Stimulated activated naive CD4-positive, alpha-beta T cell (primary cell): ENCODE measurements at regions not wholly inside any gene's neighbourhood (a gene's known extent, or its start where the extent isn't known, plus 50 kb on each side); places are given as distances from the start of the nearest gene placed in this dataset.

Experiments used
- DNase-seq, 6 experiments: peaks; one replicate each; lab custom pipeline; 2025; lab: John Stamatoyannopoulos, UW

- no peak for DNase-seq
Measured at GRCh38 chr2:217477583-217477982, 525.2 kb downstream of the TNS1 start.

- no peak for DNase-seq
Measured at GRCh38 chr2:217475791-217476190, 527.0 kb downstream of the TNS1 start.

GRCh38 chr2:217475101-217475500 is 527.7 kb downstream of the TNS1 start:
- DNase-seq = no peak

- DNase-seq = no peak
Measured at GRCh38 chr2:217471319-217471718, 531.5 kb downstream of the TNS1 start.

GRCh38 chr2:217469203-217469810 is 533.5 kb downstream of the TNS1 start:
- DNase-seq = no peak

GRCh38 chr2:217468042-217468830 is 534.6 kb downstream of the TNS1 start:
- no peak for DNase-seq

GRCh38 chr2:217467331-217467730 is 535.5 kb downstream of the TNS1 start:
- DNase-seq = no peak

GRCh38 chr2:217466805-217467204 is 536.0 kb downstream of the TNS1 start:
- DNase-seq = no peak

GRCh38 chr2:217466104-217466503 is 536.7 kb downstream of the TNS1 start:
- no peak for DNase-seq

GRCh38 chr2:217465100-217465499 is 537.7 kb downstream of the TNS1 start:
- DNase-seq = no peak

- DNase-seq = no peak
Measured at GRCh38 chr2:217463402-217464075, 539.3 kb downstream of the TNS1 start.

- no peak for DNase-seq
Measured at GRCh38 chr2:217462121-217462520, 540.7 kb downstream of the TNS1 start.

- no peak for DNase-seq
Measured at GRCh38 chr2:217461674-217462073, 541.1 kb downstream of the TNS1 start.

- no peak for DNase-seq
Measured at GRCh38 chr2:217459680-217460405, 543.0 kb downstream of the TNS1 start.

GRCh38 chr2:217459016-217459415 is 543.8 kb downstream of the TNS1 start:
- no peak for DNase-seq

GRCh38 chr2:217456016-217456415 is 546.8 kb downstream of the TNS1 start:
- DNase-seq = no peak

GRCh38 chr2:217452928-217453327 is 549.9 kb downstream of the TNS1 start:
- DNase-seq = no peak

GRCh38 chr2:217451666-217452065 is 551.1 kb downstream of the TNS1 start:
- DNase-seq = no peak

GRCh38 chr2:217449444-217449843 is 553.4 kb downstream of the TNS1 start:
- no peak for DNase-seq

GRCh38 chr2:217448860-217449259 is 553.9 kb downstream of the TNS1 start:
- DNase-seq = no peak

- DNase-seq = no peak
Measured at GRCh38 chr2:217445723-217446122, 557.1 kb downstream of the TNS1 start.

- DNase-seq = no peak
Measured at GRCh38 chr2:217444932-217445331, 557.9 kb downstream of the TNS1 start.
